A673 (cell line): ENCODE measurements at regions not wholly inside any gene's neighbourhood (a gene's known extent, or its start where the extent isn't known, plus 50 kb on each side); places are given as distances from the start of the nearest gene placed in this dataset.

Experiments used
- CTCF ChIP-seq: fragments of 300-800, 200-600 bp; sonication (generic); conservative IDR thresholded peaks from 2 replicates; pipeline ENCODE4 v1.5.1; 2017; ENCODE audit warnings: low read depth, mild to moderate bottlenecking, antibody characterized with exemption, low read length, moderate library complexity, mixed read lengths
- EZH2 ChIP-seq: fragments of 200-600 bp; sonication (generic); IDR thresholded peaks from 2 replicates; pipeline ENCODE4 v1.6.1; 2017; ENCODE audit warnings: borderline replicate concordance, low read depth, mild to moderate bottlenecking, mixed read lengths, antibody characterized with exemption, low read length; ENCODE audit not compliant: poor library complexity, severe bottlenecking

GRCh38 chr6:148212366-148212765, 130.3 kb upstream of the SASH1 start:
- TF ChIP-seq CTCF = no peak
- no peak for TF ChIP-seq EZH2
